Adrenal gland (tissue), 9 donors: ENCODE measurements at regions not wholly inside any gene's neighbourhood (a gene's known extent, or its start where the extent isn't known, plus 50 kb on each side); places are given as distances from the start of the nearest gene placed in this dataset.

Source experiments
- DNase-seq, 7 donors: peaks; one replicate each; pipeline ENCODE4 v3.0.0-alpha.2; 2019 to 2020
- H3K27ac ChIP-seq, 5 donors: fragments of 200-600 bp; sonication (generic) in 4 of 5; 1 replicate in 3 of 5; 2 replicates in 2 of 5; pipeline versions ENCODE4 v1.5.1 to v1.8.0; 2016 to 2020; ENCODE audit warnings: mild to moderate bottlenecking in 1 of 5
- H3K27me3 ChIP-seq: fragments of 200-600 bp; 2 replicates; pipeline ENCODE4 v1.8.0; 2021
- H3K36me3 ChIP-seq, 2 donors: fragments of 200-600 bp; replicated peaks in 1 of 2; 1 replicate in 1 of 2; 2 replicates in 1 of 2; pipeline versions ENCODE4 v1.5.1 to v1.8.0; 2018 to 2022
- H3K4me1 ChIP-seq, 2 donors: fragments of 200-600 bp; replicated peaks in 1 of 2; 1 replicate in 1 of 2; 2 replicates in 1 of 2; pipeline versions ENCODE4 v1.5.1 to v1.8.0; 2018 to 2021
- H3K4me3 ChIP-seq, 4 donors: fragments of 200-600 bp; sonication (generic) in 3 of 4; one replicate each; pipeline ENCODE4 v1.5.1; 2016 to 2018
- H3K9me3 ChIP-seq, 3 donors: fragments of 200-600 bp; sonication (generic) in 1 of 3; replicated peaks in 1 of 3; 1 replicate in 2 of 3; 2 replicates in 1 of 3; pipeline versions ENCODE4 v1.5.1 to v1.8.0; 2016 to 2021
- POLR2A ChIP-seq, 2 donors: fragments of 450-650 bp; IDR thresholded peaks; one replicate each; pipeline ENCODE4 v1.6.1; 2017; ENCODE audit warnings: antibody characterized with exemption in 2 of 2, mild to moderate bottlenecking in 2 of 2, moderate library complexity in 1 of 2
- whole genome bisulfite sequencing, 4 donors: extraction: QIAGEN DNeasy Blood & Tissue Kit in 2 of 4; methylation state at CpG; one replicate each; pipeline versions ENCODE4 v1.1.5 to v1.1.7; 2013 to 2017; 5-methylcytosine and 5-hydroxymethylcytosine counted together
- intact Hi-C, 2 donors: fragments of 100-400 bp; cut with DNase I; formaldehyde crosslinking; loops; one replicate each; pipeline versions ENCODE4 v1.14.1 to v1.15.0; 2022 to 2023
- TF ChIP-seq, protein P1 (sequence below), 6 experiments: fragments of 450-650 bp in 4 of 6; fragments of 200-600 bp in 2 of 6; sonication (generic) in 1 of 6; IDR thresholded peaks; 1 replicate in 5 of 6; 2 replicates in 1 of 6; pipeline versions ENCODE4 v1.5.1 to v1.8.0; 2016 to 2021; ENCODE audit warnings: antibody characterized with exemption in 6 of 6, mild to moderate bottlenecking in 2 of 6, moderate library complexity in 1 of 6
- donor health status: healthy with polysubstance abuse.
- donor health status: Bipolar disorder and iron deficiency.
- donor health status: DM: yes; HTN: yes; CAD: no.
- donor health status: DM: no; HTN: no; CAD: no.
- donor health status: DM: no; HTN: no; CAD: no.

DNA sequence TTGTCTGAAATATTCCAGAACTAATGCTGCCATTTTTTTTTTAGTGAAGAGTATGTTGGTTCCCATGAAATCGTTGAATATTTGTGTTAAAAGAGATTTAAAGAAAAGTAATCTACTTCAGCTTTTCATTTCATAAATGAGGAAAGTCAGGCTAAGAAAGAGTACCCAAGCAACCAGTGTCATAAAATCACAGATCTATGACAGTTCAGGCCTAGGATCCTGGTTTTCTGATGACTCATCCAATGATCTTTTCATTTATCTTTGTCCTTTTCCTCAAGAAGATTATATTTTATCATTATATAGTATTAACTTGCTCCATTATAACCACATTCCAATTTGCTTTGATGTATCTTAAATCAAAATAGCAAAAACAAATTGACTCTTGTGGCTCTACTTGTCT lies 139.4 kb upstream of the HCCS start:
- intact Hi-C loops = no loop called here

DNA sequence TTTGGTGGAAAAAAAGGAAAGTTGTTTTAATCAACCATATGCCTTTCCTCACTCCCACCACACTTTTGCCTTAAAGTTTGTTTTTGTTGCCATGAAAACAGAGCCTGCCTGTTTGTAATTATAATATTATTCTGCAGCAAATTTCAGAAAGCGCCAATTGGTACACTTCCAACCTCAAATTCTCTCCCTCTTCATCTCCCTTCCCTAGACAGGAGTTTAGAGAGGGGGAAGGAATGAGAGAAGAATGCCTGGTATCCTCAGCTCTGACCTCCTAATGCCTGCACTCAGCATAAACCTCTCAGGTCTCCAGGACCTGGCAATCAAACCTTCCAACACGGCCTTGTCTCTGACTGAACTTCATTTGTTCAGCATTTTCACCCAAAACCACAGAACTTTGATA lies 138.4 kb upstream of the HCCS start:
- Histone ChIP-seq H3K27ac (no peak overlapping the region), H3K27me3 (no peaks in the 10 kb centered on the region), H3K4me3 (no peak overlapping the region), H3K36me3 (no peaks in the 10 kb centered on the region), H3K4me1 (no peaks in the 10 kb centered on the region), H3K9me3 (no peaks in the 10 kb centered on the region)
- intact Hi-C loops = no loop called here
- DNase-seq = no peak
- 42 to 75% (median 59%) methylated on average over 2 of the region's 2 CpGs for WGBS, 4 donors
- TF ChIP-seq, protein P1, sequence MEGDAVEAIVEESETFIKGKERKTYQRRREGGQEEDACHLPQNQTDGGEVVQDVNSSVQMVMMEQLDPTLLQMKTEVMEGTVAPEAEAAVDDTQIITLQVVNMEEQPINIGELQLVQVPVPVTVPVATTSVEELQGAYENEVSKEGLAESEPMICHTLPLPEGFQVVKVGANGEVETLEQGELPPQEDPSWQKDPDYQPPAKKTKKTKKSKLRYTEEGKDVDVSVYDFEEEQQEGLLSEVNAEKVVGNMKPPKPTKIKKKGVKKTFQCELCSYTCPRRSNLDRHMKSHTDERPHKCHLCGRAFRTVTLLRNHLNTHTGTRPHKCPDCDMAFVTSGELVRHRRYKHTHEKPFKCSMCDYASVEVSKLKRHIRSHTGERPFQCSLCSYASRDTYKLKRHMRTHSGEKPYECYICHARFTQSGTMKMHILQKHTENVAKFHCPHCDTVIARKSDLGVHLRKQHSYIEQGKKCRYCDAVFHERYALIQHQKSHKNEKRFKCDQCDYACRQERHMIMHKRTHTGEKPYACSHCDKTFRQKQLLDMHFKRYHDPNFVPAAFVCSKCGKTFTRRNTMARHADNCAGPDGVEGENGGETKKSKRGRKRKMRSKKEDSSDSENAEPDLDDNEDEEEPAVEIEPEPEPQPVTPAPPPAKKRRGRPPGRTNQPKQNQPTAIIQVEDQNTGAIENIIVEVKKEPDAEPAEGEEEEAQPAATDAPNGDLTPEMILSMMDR (IDR thresholded peaks at IDR 0.05) = no peak
- TF ChIP-seq POLR2A (IDR thresholded peaks at IDR 0.05) = no peak

More for the DNA sequence above, 139.4 kb upstream of the HCCS start:
- TF ChIP-seq, protein P1 (IDR thresholded peaks at IDR 0.05) = no peak
- no peak for TF ChIP-seq POLR2A (IDR thresholded peaks at IDR 0.05)
- H3K4me3 ChIP-seq = no peak overlapping the region
- no peaks in the 10 kb centered on the region for H3K27me3 ChIP-seq
- DNase-seq = no peak
- no peaks in the 10 kb centered on the region for H3K4me1 ChIP-seq
- H3K36me3 ChIP-seq = no peaks in the 10 kb centered on the region
- no peaks in the 10 kb centered on the region for H3K9me3 ChIP-seq
- no peak overlapping the region for H3K27ac ChIP-seq
- 65 to 84% (median 78%) methylated on average over 1 of the region's 1 CpG for WGBS, 4 donors

DNA sequence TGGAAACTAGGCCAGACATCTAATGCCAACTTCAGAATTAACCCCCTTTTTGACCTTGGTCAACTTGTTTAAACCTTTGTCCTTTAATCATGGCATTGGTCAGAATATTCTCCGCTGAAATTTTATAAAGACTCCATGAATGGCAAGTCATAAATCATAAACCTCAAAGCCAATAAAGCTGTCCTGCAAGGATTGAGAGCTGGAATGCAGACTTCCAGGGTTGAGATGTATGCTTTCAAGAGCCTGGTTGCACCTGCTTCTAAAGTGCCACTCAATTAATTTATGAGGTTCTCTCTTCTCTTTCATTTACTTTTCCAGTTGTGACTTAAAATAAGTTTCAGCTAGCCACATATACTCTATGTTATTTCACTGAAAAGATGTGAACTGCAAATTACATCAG lies 136.2 kb upstream of the HCCS start:
- H3K36me3 ChIP-seq = no peaks in the 10 kb centered on the region
- no peaks in the 10 kb centered on the region for H3K4me1 ChIP-seq
- no peaks in the 10 kb centered on the region for H3K27me3 ChIP-seq
- no peaks in the 10 kb centered on the region for H3K9me3 ChIP-seq
- no peak overlapping the region for H3K27ac ChIP-seq
- intact Hi-C loops = no loop called here
- WGBS, 4 donors = 85 to 90% (median 86%) methylated on average over 1 of the region's 1 CpG
- no peak for TF ChIP-seq POLR2A (IDR thresholded peaks at IDR 0.05)
- TF ChIP-seq, protein P1 (IDR thresholded peaks at IDR 0.05) = no peak
- DNase-seq = no peak
- no peak overlapping the region for H3K4me3 ChIP-seq

DNA sequence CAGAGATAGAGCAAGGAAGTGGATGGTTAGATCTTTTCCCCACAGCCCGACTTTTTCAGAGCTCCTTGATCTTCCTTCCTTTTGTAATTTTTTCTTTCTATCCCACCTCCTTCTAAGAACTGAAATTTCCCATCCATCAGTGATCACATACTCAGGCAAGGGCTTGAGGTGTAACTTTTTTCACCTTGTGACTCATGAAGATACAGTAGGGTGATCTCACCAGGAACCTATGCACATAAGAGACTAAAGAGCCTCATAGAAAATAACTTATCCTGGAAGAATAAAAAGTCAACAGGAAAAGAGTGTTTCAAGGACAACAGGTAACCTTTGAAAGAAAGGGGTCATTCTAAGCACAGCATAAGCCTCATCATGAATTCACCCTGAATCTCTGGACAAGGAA lies 131.2 kb upstream of the HCCS start:
- H3K27me3 ChIP-seq = no peaks in the 10 kb centered on the region
- no peaks in the 10 kb centered on the region for H3K4me1 ChIP-seq
- intact Hi-C loops = no loop called here
- no peak for TF ChIP-seq POLR2A (IDR thresholded peaks at IDR 0.05)
- TF ChIP-seq, protein P1 (IDR thresholded peaks at IDR 0.05) = no peak
- H3K36me3 ChIP-seq = no peaks in the 10 kb centered on the region
- no peak overlapping the region for H3K4me3 ChIP-seq
- H3K27ac ChIP-seq = no peak overlapping the region
- H3K9me3 ChIP-seq = no peaks in the 10 kb centered on the region
- WGBS, 4 donors = 66 to 100% (median 81%) methylated on average over 1 of the region's 1 CpG
- no peak for DNase-seq
